ENCODE measurements at regions not wholly inside any gene's neighbourhood (a gene's known extent, or its start where the extent isn't known, plus 50 kb on each side); places are given as distances from the start of the nearest gene placed in this dataset.

DNA sequence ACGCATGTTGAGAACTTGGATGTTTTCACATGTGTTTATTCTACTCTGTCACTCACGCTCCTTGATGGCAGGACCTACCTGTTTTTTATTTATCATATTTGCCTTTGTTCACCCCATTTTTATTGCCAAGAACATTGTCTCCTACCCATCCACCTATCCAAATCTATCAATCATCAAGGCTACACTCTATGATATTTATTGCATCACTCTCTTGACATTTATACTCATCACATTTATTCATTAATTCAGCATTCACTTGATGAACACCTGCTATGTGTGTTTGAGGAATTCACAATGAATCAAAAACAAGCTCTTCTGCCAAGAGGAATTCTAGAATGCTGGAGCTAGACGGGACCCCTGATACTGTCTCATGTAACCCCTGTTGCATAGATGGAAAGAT lies 94.5 kb upstream of the ZNF469 start:
- TF ChIP-seq, protein P1, sequence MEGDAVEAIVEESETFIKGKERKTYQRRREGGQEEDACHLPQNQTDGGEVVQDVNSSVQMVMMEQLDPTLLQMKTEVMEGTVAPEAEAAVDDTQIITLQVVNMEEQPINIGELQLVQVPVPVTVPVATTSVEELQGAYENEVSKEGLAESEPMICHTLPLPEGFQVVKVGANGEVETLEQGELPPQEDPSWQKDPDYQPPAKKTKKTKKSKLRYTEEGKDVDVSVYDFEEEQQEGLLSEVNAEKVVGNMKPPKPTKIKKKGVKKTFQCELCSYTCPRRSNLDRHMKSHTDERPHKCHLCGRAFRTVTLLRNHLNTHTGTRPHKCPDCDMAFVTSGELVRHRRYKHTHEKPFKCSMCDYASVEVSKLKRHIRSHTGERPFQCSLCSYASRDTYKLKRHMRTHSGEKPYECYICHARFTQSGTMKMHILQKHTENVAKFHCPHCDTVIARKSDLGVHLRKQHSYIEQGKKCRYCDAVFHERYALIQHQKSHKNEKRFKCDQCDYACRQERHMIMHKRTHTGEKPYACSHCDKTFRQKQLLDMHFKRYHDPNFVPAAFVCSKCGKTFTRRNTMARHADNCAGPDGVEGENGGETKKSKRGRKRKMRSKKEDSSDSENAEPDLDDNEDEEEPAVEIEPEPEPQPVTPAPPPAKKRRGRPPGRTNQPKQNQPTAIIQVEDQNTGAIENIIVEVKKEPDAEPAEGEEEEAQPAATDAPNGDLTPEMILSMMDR (IDR thresholded peaks at IDR 0.05; ENCODE audit: insufficient read depth, low read length) = no peak
- no peak for TF ChIP-seq POLR2AphosphoS5 (IDR thresholded peaks at IDR 0.05; ENCODE audit: low read depth)
- no peak for TF ChIP-seq SPI1 (IDR thresholded peaks at IDR 0.05; ENCODE audit: borderline replicate concordance, low read depth)
